Osteoblast (primary cell): ENCODE measurements at regions not wholly inside any gene's neighbourhood (a gene's known extent, or its start where the extent isn't known, plus 50 kb on each side); places are given as distances from the start of the nearest gene placed in this dataset.

Experiments
- DNase-seq: peaks from one replicate; pipeline ENCODE4 v3.0.0; 2011; ENCODE audit warnings: low spot score, mixed read lengths; ENCODE audit not compliant: insufficient read length; ENCODE audit errors: missing footprints
- H2AFZ ChIP-seq: 2 replicates; pipeline ENCODE4 v1.6.0; 2011; ENCODE audit warnings: mild to moderate bottlenecking, low read length
- H3K27ac ChIP-seq: 2 replicates; pipeline ENCODE4 v1.5.1; 2011; ENCODE audit warnings: mild to moderate bottlenecking, low read depth, low read length, moderate library complexity
- H3K27me3 ChIP-seq: 2 replicates; pipeline ENCODE4 v1.6.0; 2012; ENCODE audit warnings: mild to moderate bottlenecking, control low read depth, inconsistent platforms, low read length, moderate library complexity; ENCODE audit not compliant: insufficient read depth
- H3K36me3 ChIP-seq: 2 replicates; pipeline ENCODE4 v1.5.1; 2011; ENCODE audit warnings: mild to moderate bottlenecking, low read length, control low read depth, moderate library complexity; ENCODE audit not compliant: insufficient read depth
- H3K4me1 ChIP-seq: 2 replicates; pipeline ENCODE4 v1.5.1; 2011; ENCODE audit warnings: mild to moderate bottlenecking, low read length, control low read depth, moderate library complexity; ENCODE audit not compliant: insufficient read depth
- H3K4me2 ChIP-seq: 2 replicates; pipeline ENCODE4 v1.6.0; 2011; ENCODE audit warnings: mild to moderate bottlenecking, low read length; ENCODE audit not compliant: insufficient read depth
- H3K4me3 ChIP-seq: fragments of 200-600 bp; sonication (generic); 3 replicates; pipeline ENCODE4 v1.5.1; 2012; ENCODE audit warnings: mild to moderate bottlenecking, low read length, inconsistent platforms; ENCODE audit not compliant: insufficient read depth
- H3K79me2 ChIP-seq: 2 replicates; pipeline ENCODE4 v1.6.0; 2012; ENCODE audit warnings: mild to moderate bottlenecking, low read length, control low read depth, inconsistent platforms; ENCODE audit not compliant: insufficient read depth
- H3K9me3 ChIP-seq: 2 replicates; pipeline ENCODE4 v1.5.1; 2011; ENCODE audit warnings: low read depth, low read length, control low read depth
- H4K20me1 ChIP-seq: 2 replicates; pipeline ENCODE4 v1.6.0; 2012; ENCODE audit warnings: mild to moderate bottlenecking, low read length, control low read depth; ENCODE audit not compliant: insufficient read depth
- TF ChIP-seq, protein P1 (sequence below): IDR thresholded peaks from 2 replicates; pipeline ENCODE4 v1.5.1; 2011; ENCODE audit warnings: mild to moderate bottlenecking, low read depth, low read length, moderate library complexity; ENCODE audit errors: extremely low read depth

DNA sequence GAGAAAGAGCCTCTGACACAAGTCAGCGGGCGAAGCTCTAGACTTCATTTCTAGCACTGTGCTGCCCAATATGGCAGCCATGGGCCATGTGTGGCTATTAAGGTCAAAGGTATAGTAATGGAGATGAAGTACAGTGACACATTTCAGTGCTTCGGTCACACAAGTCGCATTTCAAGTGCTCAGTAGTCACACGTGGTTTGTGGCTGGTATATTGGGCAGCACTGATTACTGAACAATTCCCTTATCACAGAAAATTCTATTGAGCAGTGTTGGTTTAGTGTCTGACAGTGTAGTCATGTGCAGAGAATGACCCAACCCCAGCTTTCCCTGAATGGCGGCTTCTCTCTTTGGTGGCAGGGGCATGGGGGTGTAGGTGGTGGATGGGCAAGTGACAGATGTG is 84.9 kb upstream of the SDK2 start:
- no peak overlapping the region for H3K27ac ChIP-seq
- no peak overlapping the region for H3K4me2 ChIP-seq
- TF ChIP-seq, protein P1, sequence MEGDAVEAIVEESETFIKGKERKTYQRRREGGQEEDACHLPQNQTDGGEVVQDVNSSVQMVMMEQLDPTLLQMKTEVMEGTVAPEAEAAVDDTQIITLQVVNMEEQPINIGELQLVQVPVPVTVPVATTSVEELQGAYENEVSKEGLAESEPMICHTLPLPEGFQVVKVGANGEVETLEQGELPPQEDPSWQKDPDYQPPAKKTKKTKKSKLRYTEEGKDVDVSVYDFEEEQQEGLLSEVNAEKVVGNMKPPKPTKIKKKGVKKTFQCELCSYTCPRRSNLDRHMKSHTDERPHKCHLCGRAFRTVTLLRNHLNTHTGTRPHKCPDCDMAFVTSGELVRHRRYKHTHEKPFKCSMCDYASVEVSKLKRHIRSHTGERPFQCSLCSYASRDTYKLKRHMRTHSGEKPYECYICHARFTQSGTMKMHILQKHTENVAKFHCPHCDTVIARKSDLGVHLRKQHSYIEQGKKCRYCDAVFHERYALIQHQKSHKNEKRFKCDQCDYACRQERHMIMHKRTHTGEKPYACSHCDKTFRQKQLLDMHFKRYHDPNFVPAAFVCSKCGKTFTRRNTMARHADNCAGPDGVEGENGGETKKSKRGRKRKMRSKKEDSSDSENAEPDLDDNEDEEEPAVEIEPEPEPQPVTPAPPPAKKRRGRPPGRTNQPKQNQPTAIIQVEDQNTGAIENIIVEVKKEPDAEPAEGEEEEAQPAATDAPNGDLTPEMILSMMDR, result no peak
- H4K20me1 ChIP-seq, result no peaks in the 10 kb centered on the region
- no peaks in the 10 kb centered on the region for H3K36me3 ChIP-seq
- H2AFZ ChIP-seq, result no peak overlapping the region
- no peak for DNase-seq
- H3K4me3 ChIP-seq, result no peak overlapping the region
- H3K9me3 ChIP-seq, result no peaks in the 10 kb centered on the region
- H3K79me2 ChIP-seq, result no peaks in the 10 kb centered on the region
- H3K27me3 ChIP-seq, result no peaks in the 10 kb centered on the region
- H3K4me1 ChIP-seq, result no peaks in the 10 kb centered on the region

DNA sequence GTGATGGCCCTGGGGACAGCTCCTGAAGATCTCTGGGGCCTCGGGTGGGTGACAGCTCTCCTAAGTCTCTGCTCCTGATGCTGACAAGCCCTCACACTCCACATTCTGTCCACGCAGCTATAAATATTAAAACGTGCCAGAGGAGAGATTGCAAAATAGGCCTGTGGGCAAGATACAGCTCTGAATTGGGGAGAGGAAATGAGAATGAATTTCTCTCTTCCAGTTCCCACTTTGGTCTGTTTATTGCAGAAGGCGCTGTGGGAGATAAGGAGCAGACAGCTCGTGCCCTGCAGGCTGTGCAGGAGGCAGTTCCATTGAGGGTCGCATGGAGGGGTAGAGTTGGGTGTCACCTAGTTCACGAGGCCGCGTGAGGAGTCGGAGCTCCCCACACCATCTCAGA is 87.5 kb upstream of the SDK2 start:
- Histone ChIP-seq H3K27me3 (no peaks in the 10 kb centered on the region), H3K36me3 (no peaks in the 10 kb centered on the region), H3K9me3 (no peaks in the 10 kb centered on the region), H3K79me2 (no peaks in the 10 kb centered on the region), H2AFZ (no peak overlapping the region), H4K20me1 (no peaks in the 10 kb centered on the region), H3K4me2 (no peak overlapping the region), H3K4me1 (no peaks in the 10 kb centered on the region), H3K4me3 (no peak overlapping the region), H3K27ac (no peak overlapping the region)
- TF ChIP-seq, protein P1, result no peak
- DNase-seq, result peak; percentile 66

DNA sequence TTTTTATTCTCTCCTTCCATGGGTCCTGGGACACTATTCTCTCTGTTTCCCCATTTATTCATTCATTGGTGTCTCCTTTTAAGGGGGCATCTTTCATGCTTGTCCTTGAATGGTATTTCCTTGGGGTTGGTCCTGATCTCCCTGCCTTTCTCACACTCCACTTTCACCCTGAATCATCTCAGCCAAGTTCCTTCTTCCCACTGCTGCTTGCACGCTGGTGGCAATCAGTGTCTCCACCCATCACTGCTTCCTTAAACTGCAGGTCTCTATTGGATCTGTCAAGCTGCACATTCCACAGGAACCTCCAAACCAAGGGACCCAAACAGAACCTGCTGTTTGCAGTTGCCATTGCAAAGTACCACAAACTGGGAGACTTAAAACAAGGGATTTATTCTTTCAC is 89.3 kb upstream of the SDK2 start:
- no peak for DNase-seq
- H2AFZ ChIP-seq, result no peak overlapping the region

DNA sequence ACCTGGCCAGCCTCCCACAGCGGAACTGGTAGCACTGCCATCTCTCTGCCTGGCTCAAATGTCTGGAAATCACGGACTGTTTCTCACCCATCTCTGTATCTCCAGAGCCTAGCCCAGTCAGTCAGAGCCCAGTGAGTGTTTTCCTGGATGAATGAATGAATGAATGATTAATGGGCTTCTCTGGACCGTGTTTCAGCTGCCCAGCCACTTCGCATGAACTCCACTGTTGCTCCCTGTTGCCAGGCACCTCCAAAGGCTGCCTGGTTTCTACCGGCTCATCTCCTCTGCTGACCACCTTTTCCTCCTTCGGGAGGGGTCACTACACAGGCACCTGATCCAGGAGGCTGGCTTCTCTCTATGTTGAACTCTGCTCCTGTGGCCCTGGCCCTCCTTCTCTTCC is 91.0 kb upstream of the SDK2 start:
- H4K20me1 ChIP-seq, result no peaks in the 10 kb centered on the region
- H3K27me3 ChIP-seq, result no peaks in the 10 kb centered on the region
- no peak overlapping the region for H3K27ac ChIP-seq
- no peaks in the 10 kb centered on the region for H3K36me3 ChIP-seq
- TF ChIP-seq, protein P1, result no peak
- H3K4me1 ChIP-seq, result no peaks in the 10 kb centered on the region
- H3K4me3 ChIP-seq, result no peak overlapping the region
- no peaks in the 10 kb centered on the region for H3K79me2 ChIP-seq
- no peak overlapping the region for H3K4me2 ChIP-seq
- no peaks in the 10 kb centered on the region for H3K9me3 ChIP-seq
- peak; percentile 15 for DNase-seq
- no peak overlapping the region for H2AFZ ChIP-seq

More for the DNA sequence above, 89.3 kb upstream of the SDK2 start:
- no peaks in the 10 kb centered on the region for H3K36me3 ChIP-seq
- H3K79me2 ChIP-seq, result no peaks in the 10 kb centered on the region
- TF ChIP-seq, protein P1, result no peak
- H3K27me3 ChIP-seq, result no peaks in the 10 kb centered on the region
- H3K4me3 ChIP-seq, result no peak overlapping the region
- H3K4me2 ChIP-seq, result no peak overlapping the region
- no peaks in the 10 kb centered on the region for H3K4me1 ChIP-seq
- H3K27ac ChIP-seq, result no peak overlapping the region
- H3K9me3 ChIP-seq, result no peaks in the 10 kb centered on the region
- no peaks in the 10 kb centered on the region for H4K20me1 ChIP-seq
